Activated B cell treated with CpG ODN at 0.5 μM for 24 hours (primary cell): ENCODE measurements at regions not wholly inside any gene's neighbourhood (a gene's known extent, or its start where the extent isn't known, plus 50 kb on each side); places are given as distances from the start of the nearest gene placed in this dataset.
"Not testable (repeated sequence)": the region's sequence is repeated elsewhere in the genome, so short reads cannot be mapped to it uniquely, and the experiment has no call there.

Experiments
- ATAC-seq: fragments of 200-7000 bp; cut with Tn5 transposase; one replicate; pipeline ENCODE4 v1.10.0; 2021; ENCODE audit warnings: low read depth, mild to moderate bottlenecking, moderate library complexity
- CTCF ChIA-PET: fragments of 350-600 bp; sonication (Branson Sonifier 250); formaldehyde crosslinking; loops from one replicate; lab custom pipeline; 2021; ENCODE audit warnings: antibody characterized with exemption; lab: Charles Lee
- POLR2A ChIA-PET: fragments of 350-600 bp; sonication (Branson Sonifier 250); formaldehyde crosslinking; loops from one replicate; lab custom pipeline; 2021; ENCODE audit warnings: antibody characterized with exemption; lab: Charles Lee
- DNase-seq: peaks from one replicate; pipeline ENCODE4 v3.0.0; 2022
- H3K27ac Mint-ChIP-seq: one replicate; pipeline ENCODE4 v1.8.0; 2020; ENCODE audit warnings: mixed read lengths
- H3K27me3 Mint-ChIP-seq: one replicate; pipeline ENCODE4 v1.8.0; 2021; ENCODE audit warnings: mixed read lengths
- H3K36me3 Mint-ChIP-seq: one replicate; pipeline ENCODE4 v1.8.0; 2021; ENCODE audit warnings: low read depth, mixed read lengths
- H3K4me1 Mint-ChIP-seq: one replicate; pipeline ENCODE4 v1.8.0; 2021; ENCODE audit warnings: mixed read lengths
- H3K4me3 Mint-ChIP-seq: one replicate; pipeline ENCODE4 v1.8.0; 2020; ENCODE audit warnings: mild to moderate bottlenecking, mixed read lengths
- H3K9me3 Mint-ChIP-seq: one replicate; pipeline ENCODE4 v1.8.0; 2020; ENCODE audit warnings: mixed read lengths
- intact Hi-C: fragments of 100-400 bp; cut with micrococcal nuclease; formaldehyde crosslinking; loops from one replicate; pipeline ENCODE4 v1.15.1; 2024
- TF ChIP-seq, protein P1 (sequence below): fragments of 200-600 bp; IDR thresholded peaks from one replicate; pipeline ENCODE4 v1.8.0; 2022; ENCODE audit warnings: antibody characterized with exemption, mild to moderate bottlenecking

DNA sequence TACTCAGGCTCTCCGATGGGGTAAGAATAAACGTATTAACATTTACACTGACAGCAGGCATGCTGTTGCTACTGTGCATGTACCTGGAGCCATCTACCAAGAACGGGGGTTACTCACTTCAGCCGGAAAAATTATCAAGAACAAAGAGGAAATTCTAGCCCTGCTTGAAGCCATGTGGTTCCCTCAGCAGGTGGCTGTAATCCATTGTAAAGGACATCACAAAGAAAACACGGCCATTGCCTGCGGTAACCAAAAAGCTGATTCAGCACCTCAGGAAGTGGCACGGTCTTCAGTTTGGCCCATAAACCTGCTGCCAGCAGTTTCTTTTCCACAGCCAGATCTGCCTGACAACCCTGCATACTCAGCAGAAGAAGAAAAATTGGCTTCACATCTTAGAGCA is 925.5 kb upstream of the AMELY start:
- POLR2A ChIA-PET = no interaction called here
- CTCF ChIA-PET = no interaction called here
- DNase-seq (no peak), ATAC-seq (no peak)
- H3K9me3 Mint-ChIP-seq = no peaks in the 10 kb centered on the region
- H3K27ac Mint-ChIP-seq = no peak overlapping the region
- no peaks in the 10 kb centered on the region for H3K4me1 Mint-ChIP-seq
- no peak overlapping the region for H3K4me3 Mint-ChIP-seq
- peaks cover 7% of the 10 kb centered on the region for H3K27me3 Mint-ChIP-seq
- TF ChIP-seq, protein P1, sequence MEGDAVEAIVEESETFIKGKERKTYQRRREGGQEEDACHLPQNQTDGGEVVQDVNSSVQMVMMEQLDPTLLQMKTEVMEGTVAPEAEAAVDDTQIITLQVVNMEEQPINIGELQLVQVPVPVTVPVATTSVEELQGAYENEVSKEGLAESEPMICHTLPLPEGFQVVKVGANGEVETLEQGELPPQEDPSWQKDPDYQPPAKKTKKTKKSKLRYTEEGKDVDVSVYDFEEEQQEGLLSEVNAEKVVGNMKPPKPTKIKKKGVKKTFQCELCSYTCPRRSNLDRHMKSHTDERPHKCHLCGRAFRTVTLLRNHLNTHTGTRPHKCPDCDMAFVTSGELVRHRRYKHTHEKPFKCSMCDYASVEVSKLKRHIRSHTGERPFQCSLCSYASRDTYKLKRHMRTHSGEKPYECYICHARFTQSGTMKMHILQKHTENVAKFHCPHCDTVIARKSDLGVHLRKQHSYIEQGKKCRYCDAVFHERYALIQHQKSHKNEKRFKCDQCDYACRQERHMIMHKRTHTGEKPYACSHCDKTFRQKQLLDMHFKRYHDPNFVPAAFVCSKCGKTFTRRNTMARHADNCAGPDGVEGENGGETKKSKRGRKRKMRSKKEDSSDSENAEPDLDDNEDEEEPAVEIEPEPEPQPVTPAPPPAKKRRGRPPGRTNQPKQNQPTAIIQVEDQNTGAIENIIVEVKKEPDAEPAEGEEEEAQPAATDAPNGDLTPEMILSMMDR = no peak
- H3K36me3 Mint-ChIP-seq = no peaks in the 10 kb centered on the region
- intact Hi-C loops = no loop called here

DNA sequence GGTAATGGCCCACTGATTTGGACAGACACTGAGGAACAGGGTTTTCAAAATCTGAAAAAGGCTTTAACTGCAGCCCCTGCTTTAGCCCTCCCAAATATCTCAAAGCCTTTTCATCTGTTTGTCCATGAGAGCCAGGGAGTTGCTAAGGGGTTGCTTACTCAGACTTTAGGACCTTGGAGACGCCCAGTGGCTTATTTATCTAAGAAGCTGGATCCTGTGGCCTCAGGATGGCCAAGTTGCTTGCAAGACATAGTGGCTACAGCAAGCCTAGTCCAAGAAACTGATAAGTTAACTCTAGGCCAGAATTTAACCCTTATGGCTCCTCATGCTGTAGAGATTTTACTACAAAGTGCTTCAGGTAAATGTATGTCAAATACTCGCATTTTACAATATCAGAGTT is 924.8 kb upstream of the AMELY start:
- peaks cover 4% of the 10 kb centered on the region for H3K27me3 Mint-ChIP-seq
- H3K4me3 Mint-ChIP-seq = no peak overlapping the region
- H3K27ac Mint-ChIP-seq = no peak overlapping the region
- CTCF ChIA-PET = no interaction called here
- H3K4me1 Mint-ChIP-seq = no peaks in the 10 kb centered on the region
- H3K36me3 Mint-ChIP-seq = no peaks in the 10 kb centered on the region
- intact Hi-C loops = no loop called here
- DNase-seq = no peak
- POLR2A ChIA-PET = no interaction called here
- ATAC-seq = no peak
- H3K9me3 Mint-ChIP-seq = no peaks in the 10 kb centered on the region
- TF ChIP-seq, protein P1 = no peak

DNA sequence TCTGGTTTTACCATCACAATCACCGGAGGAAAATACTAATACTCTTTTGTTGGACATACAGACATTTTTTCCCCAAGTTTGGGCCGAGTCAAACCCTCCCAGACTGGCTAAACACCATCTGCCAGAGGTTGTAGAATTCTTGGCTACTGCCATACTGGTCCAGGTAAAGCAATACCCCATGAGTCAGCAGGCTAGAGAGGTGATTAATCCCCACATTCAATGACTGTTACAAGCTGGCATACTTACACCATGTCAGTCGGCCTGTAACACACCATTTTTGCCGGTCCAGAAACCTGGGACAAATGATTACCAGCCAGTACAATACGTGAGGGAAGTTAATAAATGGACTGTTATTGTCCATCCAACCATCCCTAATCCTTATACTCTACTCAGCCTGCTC is 923.9 kb upstream of the AMELY start:
- Mint-ChIP-seq H3K9me3 (no peaks in the 10 kb centered on the region), H3K27ac (no peak overlapping the region), H3K36me3 (no peaks in the 10 kb centered on the region), H3K4me3 (no peak overlapping the region), H3K27me3 (peaks cover 4% of the 10 kb centered on the region), H3K4me1 (no peaks in the 10 kb centered on the region)
- ChIA-PET POLR2A (no interaction called here), CTCF (no interaction called here)
- intact Hi-C loops = no loop called here
- no peak for ATAC-seq
- TF ChIP-seq, protein P1 = no peak
- DNase-seq = no peak

DNA sequence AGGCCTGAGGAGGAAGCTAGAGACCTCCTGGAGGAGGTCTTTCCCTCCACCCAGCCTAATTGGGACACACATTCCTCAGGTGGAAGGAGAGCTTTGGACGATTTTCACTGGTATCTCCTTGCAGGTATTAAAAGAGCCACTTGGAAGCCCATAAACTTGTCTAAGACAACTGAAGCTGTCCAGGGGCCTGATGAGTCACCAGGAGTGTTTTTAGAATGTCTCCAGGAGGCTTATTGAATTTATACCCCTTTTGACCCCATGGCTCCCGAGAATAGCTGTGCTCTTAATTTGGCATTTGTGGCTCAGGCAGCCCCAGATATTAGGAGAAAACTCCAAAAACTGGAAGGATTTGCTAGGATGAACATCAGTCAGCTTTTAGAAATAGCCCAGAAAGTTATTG is 922.7 kb upstream of the AMELY start:
- ATAC-seq (no peak), DNase-seq (no peak)
- H3K27ac Mint-ChIP-seq = no peak overlapping the region
- H3K4me1 Mint-ChIP-seq = no peaks in the 10 kb centered on the region
- H3K9me3 Mint-ChIP-seq = no peaks in the 10 kb centered on the region
- intact Hi-C loops = no loop called here
- POLR2A ChIA-PET = no interaction called here
- TF ChIP-seq, protein P1 = no peak
- no peaks in the 10 kb centered on the region for H3K36me3 Mint-ChIP-seq
- CTCF ChIA-PET = no interaction called here
- H3K27me3 Mint-ChIP-seq = peaks cover 4% of the 10 kb centered on the region
- H3K4me3 Mint-ChIP-seq = no peak overlapping the region

DNA sequence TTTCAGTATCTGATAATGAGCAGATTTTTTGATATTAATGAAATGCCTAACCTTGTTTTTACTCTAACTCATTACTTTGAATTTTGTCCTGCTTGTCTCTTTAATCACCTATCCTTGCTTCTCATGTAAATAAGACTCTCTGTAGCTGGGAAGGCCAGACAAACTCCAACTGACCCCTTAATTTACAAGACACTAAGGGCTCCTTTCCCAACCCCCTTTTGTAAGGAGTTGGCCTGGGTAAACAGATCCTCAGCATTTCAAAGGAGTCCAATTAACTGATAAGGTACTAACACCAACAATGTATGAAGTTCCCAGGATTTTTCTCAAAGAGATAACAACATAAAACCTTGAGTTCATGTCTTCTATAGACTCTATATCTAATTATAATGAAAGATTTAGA is 919.3 kb upstream of the AMELY start:
- H3K27ac Mint-ChIP-seq, DNase-seq, H3K36me3 Mint-ChIP-seq, H3K9me3 Mint-ChIP-seq, intact Hi-C loops, ATAC-seq, H3K4me3 Mint-ChIP-seq, H3K27me3 Mint-ChIP-seq, H3K4me1 Mint-ChIP-seq, POLR2A ChIA-PET, CTCF ChIA-PET: not testable (repeated sequence)

DNA sequence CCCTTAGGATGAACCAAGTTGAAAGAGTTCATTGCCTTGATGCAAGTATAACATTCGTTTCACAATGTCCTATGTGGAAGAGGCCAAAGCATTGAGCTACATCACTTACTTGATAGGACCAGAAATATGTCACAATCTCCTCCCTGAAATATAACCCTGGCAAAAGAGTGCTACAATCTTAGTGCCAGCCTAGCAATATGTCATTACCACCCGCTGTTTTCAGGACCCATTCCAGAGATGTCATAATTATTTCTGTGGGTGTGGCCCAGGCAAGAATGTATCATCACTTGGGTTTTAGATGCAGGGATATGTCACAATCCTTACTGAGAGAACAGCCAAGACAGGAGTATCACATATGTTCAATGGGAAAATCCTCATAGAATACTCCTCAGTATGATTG is 915.0 kb upstream of the AMELY start:
- intact Hi-C loops = no loop called here
- ATAC-seq (no peak), DNase-seq (no peak)
- Mint-ChIP-seq H3K9me3 (no peaks in the 10 kb centered on the region), H3K36me3 (no peaks in the 10 kb centered on the region), H3K27me3 (no peaks in the 10 kb centered on the region), H3K4me1 (no peaks in the 10 kb centered on the region), H3K27ac (no peak overlapping the region), H3K4me3 (no peak overlapping the region)
- ChIA-PET CTCF (no interaction called here), POLR2A (no interaction called here)
- TF ChIP-seq, protein P1 = no peak
